PC-9 (cell line): ENCODE measurements at regions not wholly inside any gene's neighbourhood (a gene's known extent, or its start where the extent isn't known, plus 50 kb on each side); places are given as distances from the start of the nearest gene placed in this dataset.
A peak's percentile ranks its signal among the peaks of the same experiment; 100 is the strongest.

Source experiments
- BruUV-seq: library from RNA; stranded (reverse); fragments of 400-500 nt; replicated peaks from 2 replicates; lab custom pipeline; 2021; lab: Mats Ljungman, UMichigan
- CTCF ChIA-PET: fragments of 300-600 bp; sonication (Branson Sonifier 250); formaldehyde crosslinking; loops from one replicate; lab custom pipeline; 2022; ENCODE audit warnings: antibody characterized with exemption; lab: Charles Lee
- POLR2A ChIA-PET: fragments of 300-600 bp; sonication (Branson Sonifier 250); formaldehyde crosslinking; loops from one replicate; lab custom pipeline; 2022; ENCODE audit warnings: antibody characterized with exemption; ENCODE audit not compliant: unreplicated experiment; lab: Charles Lee
- DNase-seq, 2 experiments: peaks; one replicate each; pipeline versions ENCODE4 v3.0.0 to v3.0.0-alpha.2; 2015 to 2022; ENCODE audit warnings: mixed read lengths in 1 of 2
- H2AFZ ChIP-seq: fragments of 200-600 bp; sonication (generic); 2 replicates; pipeline ENCODE4 v1.8.1; 2017; ENCODE audit warnings: antibody characterized with exemption
- H3F3A ChIP-seq: fragments of 200-600 bp; sonication (generic); 2 replicates; pipeline ENCODE4 v1.8.1; 2017; ENCODE audit warnings: antibody characterized with exemption, mild to moderate bottlenecking, low read depth; ENCODE audit not compliant: insufficient read depth
- H3K27ac ChIP-seq: fragments of 200-600 bp; sonication (generic); 2 replicates; pipeline ENCODE4 v1.6.1; 2016; ENCODE audit warnings: mixed run types
- H3K27me3 ChIP-seq: fragments of 200-600 bp; sonication (generic); 2 replicates; pipeline ENCODE4 v1.6.1; 2016; ENCODE audit warnings: low read depth, mixed run types; ENCODE audit not compliant: insufficient read depth
- H3K36me3 ChIP-seq: fragments of 200-600 bp; sonication (generic); 2 replicates; pipeline ENCODE4 v1.6.1; 2016; ENCODE audit warnings: low read depth, mixed run types
- H3K4me1 ChIP-seq: fragments of 200-600 bp; sonication (generic); replicated peaks from 2 replicates; pipeline ENCODE4 v1.6.1; 2016; ENCODE audit warnings: mixed run types; ENCODE audit not compliant: insufficient read depth
- H3K4me2 ChIP-seq: fragments of 200-600 bp; sonication (generic); 2 replicates; pipeline ENCODE4 v1.6.1; 2017; ENCODE audit warnings: mixed run types
- H3K4me3 ChIP-seq: fragments of 200-600 bp; sonication (generic); 2 replicates; pipeline ENCODE4 v1.6.1; 2016; ENCODE audit warnings: mixed run types
- H3K79me2 ChIP-seq: fragments of 200-600 bp; sonication (generic); 2 replicates; pipeline ENCODE4 v1.6.1; 2017; ENCODE audit warnings: low read depth, mixed run types
- H3K9me2 ChIP-seq: fragments of 200-600 bp; sonication (generic); 2 replicates; pipeline ENCODE4 v1.8.1; 2017; ENCODE audit warnings: mild to moderate bottlenecking; ENCODE audit not compliant: insufficient read depth
- H3K9me3 ChIP-seq: fragments of 200-600 bp; sonication (generic); 2 replicates; pipeline ENCODE4 v1.8.1; 2016; ENCODE audit warnings: low read depth; ENCODE audit not compliant: insufficient read depth
- H4K20me1 ChIP-seq: fragments of 200-600 bp; sonication (generic); 2 replicates; pipeline ENCODE4 v1.8.1; 2017; ENCODE audit not compliant: insufficient read depth
- CTCF ChIP-seq: fragments of 200-600 bp; sonication (generic); conservative IDR thresholded peaks from 2 replicates; pipeline ENCODE4 v1.6.1; 2017; ENCODE audit warnings: mixed run types, antibody characterized with exemption, mild to moderate bottlenecking, moderate library complexity
- EZH2 ChIP-seq: fragments of 200-600 bp; sonication (generic); IDR thresholded peaks from 2 replicates; pipeline ENCODE4 v1.8.0; 2017; ENCODE audit warnings: antibody characterized with exemption, low read depth
- intact Hi-C: fragments of 100-400 bp; cut with micrococcal nuclease; formaldehyde crosslinking; loops from one replicate; pipeline ENCODE4 v1.10.0; 2022; ENCODE audit not compliant: unreplicated experiment

- Histone ChIP-seq H3K36me3 (no peaks in the 10 kb centered on the region), H3K4me3 (no peak overlapping the region), H3K27ac (no peak overlapping the region), H3K79me2 (no peaks in the 10 kb centered on the region), H3K27me3 (no peaks in the 10 kb centered on the region), H2AFZ (no peak overlapping the region), H3K4me1 (peaks cover 28% of the 10 kb centered on the region), H4K20me1 (no peaks in the 10 kb centered on the region), H3K4me2 (peak overlapping the region; percentile 55), H3K9me2 (no peaks in the 10 kb centered on the region), H3F3A (peaks cover 7% of the 10 kb centered on the region; the same call in 1 of the 2 replicates), H3K9me3 (no peaks in the 10 kb centered on the region)
- ChIA-PET CTCF (no interaction called here), POLR2A (no interaction called here)
- peak; percentile 19 to 47 for DNase-seq
- BruUV-seq, result no TSS peak
- intact Hi-C loops, result no loop called here
- TF ChIP-seq EZH2 (no peak), CTCF (no peak)
Observed at GRCh38 chr5:68419637-68420452, 204.3 kb downstream of the PIK3R1 start.

- H3K4me1 ChIP-seq, result peaks cover 37% of the 10 kb centered on the region
- no peaks in the 10 kb centered on the region for H3K9me2 ChIP-seq
- ChIA-PET POLR2A (interaction anchor here (0.6 kb wide), 1 partner anchor 227 kb away, joined by 3 read pairs; no protein-coding TSS in a partner anchor), CTCF (interaction anchor here (0.6 kb wide), 1 partner anchor 1018 kb away, joined by 6 read pairs; no protein-coding TSS in a partner anchor)
- H3K27ac ChIP-seq, result no peak overlapping the region
- H3K79me2 ChIP-seq, result no peaks in the 10 kb centered on the region
- no peaks in the 10 kb centered on the region for H3K9me3 ChIP-seq
- no TSS peak for BruUV-seq
- no peaks in the 10 kb centered on the region for H3K27me3 ChIP-seq
- no peaks in the 10 kb centered on the region for H4K20me1 ChIP-seq
- intact Hi-C loops, result no loop called here
- peaks cover 16% of the 10 kb centered on the region; the same call in 1 of the 2 replicates for H3F3A ChIP-seq
- no peak overlapping the region for H2AFZ ChIP-seq
- no peak for DNase-seq
- no peak overlapping the region for H3K4me2 ChIP-seq
- TF ChIP-seq CTCF (no peak), EZH2 (no peak)
- H3K36me3 ChIP-seq, result no peaks in the 10 kb centered on the region
- H3K4me3 ChIP-seq, result no peak overlapping the region
Observed at GRCh38 chr5:68420476-68421344, 205.2 kb downstream of the PIK3R1 start.

DNA sequence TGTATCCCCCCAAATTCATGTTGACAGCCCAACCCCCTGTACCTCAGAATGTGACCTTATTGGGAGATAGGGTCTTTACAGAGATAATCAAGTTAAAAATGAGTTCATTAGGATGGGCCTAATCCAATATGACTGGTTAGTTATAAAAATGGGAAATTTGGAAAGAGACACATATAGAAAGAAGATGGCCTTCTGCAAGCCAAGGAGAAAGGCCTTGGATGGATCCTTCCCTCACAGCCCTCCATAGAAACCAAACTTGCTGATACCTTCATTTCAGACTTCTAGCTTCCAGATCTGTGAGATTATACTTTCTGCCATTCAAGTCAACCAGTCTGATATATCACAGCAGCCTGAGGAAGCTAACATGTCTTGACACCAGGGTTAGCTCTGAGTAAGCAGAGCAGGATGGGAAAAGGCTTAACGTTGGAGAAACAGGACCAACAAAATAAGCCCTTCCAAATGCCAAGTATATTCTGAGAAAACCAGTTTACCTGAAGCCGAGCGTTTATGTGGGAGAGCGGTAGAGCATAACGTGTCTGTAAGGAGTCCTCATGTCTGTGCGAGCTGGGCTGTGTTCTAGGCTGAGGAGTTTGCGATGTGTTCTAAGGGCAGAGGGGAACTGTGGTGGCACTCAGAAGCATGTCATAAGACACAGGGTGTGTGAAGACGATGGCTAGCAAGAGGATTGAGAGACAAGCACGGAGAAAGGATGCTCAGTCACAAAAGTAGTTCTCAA is 206.1 kb downstream of the PIK3R1 start:
- CTCF ChIA-PET, result no interaction called here
- peaks cover 17% of the 10 kb centered on the region; the same call in 1 of the 2 replicates for H3F3A ChIP-seq
- POLR2A ChIA-PET, result no interaction called here
- no peak overlapping the region for H2AFZ ChIP-seq
- no peaks in the 10 kb centered on the region for H3K36me3 ChIP-seq
- H3K9me3 ChIP-seq, result no peaks in the 10 kb centered on the region
- DNase-seq, result no peak
- no peak overlapping the region for H3K4me3 ChIP-seq
- H3K9me2 ChIP-seq, result no peaks in the 10 kb centered on the region
- TF ChIP-seq EZH2 (no peak), CTCF (no peak)
- no peaks in the 10 kb centered on the region for H3K27me3 ChIP-seq
- no peak overlapping the region for H3K27ac ChIP-seq
- no peak overlapping the region for H3K4me2 ChIP-seq
- no peaks in the 10 kb centered on the region for H4K20me1 ChIP-seq
- BruUV-seq, result no TSS peak
- H3K4me1 ChIP-seq, result peaks cover 43% of the 10 kb centered on the region
- intact Hi-C loops, result no loop called here
- no peaks in the 10 kb centered on the region for H3K79me2 ChIP-seq
